GM18520 (cell line): ENCODE measurements at regions not wholly inside any gene's neighbourhood (a gene's known extent, or its start where the extent isn't known, plus 50 kb on each side); places are given as distances from the start of the nearest gene placed in this dataset.
"Not testable (repeated sequence)": the region's sequence is repeated elsewhere in the genome, so short reads cannot be mapped to it uniquely, and the experiment has no call there.

Source experiments
- ATAC-seq: cut with Tn5 transposase; IDR thresholded peaks from one replicate; pipeline ENCODE4 v1.9.1; 2021; ENCODE audit not compliant: unreplicated experiment

GRCh38 chr6:168943231-168943905, 310.3 kb downstream of the THBS2 start:
- no peak for ATAC-seq

GRCh38 chr6:168942646-168943045, 311.0 kb downstream of the THBS2 start:
- no peak for ATAC-seq

GRCh38 chr6:168941036-168941435, 312.6 kb downstream of the THBS2 start:
- no peak for ATAC-seq

- no peak for ATAC-seq
Observed at GRCh38 chr6:168939796-168940195, 313.9 kb downstream of the THBS2 start.

- no peak for ATAC-seq
Observed at GRCh38 chr6:168939041-168939440, 314.6 kb downstream of the THBS2 start.

GRCh38 chr6:168938546-168938945, 315.1 kb downstream of the THBS2 start:
- ATAC-seq, result no peak

- no peak for ATAC-seq
Observed at GRCh38 chr6:168937054-168937453, 316.6 kb downstream of the THBS2 start.

GRCh38 chr6:168935628-168936010, 318.0 kb downstream of the THBS2 start:
- ATAC-seq, result no peak

GRCh38 chr6:168934660-168935627, 318.7 kb downstream of the THBS2 start:
- no peak for ATAC-seq

GRCh38 chr6:168932171-168932570, 321.5 kb downstream of the THBS2 start:
- not testable (repeated sequence) for ATAC-seq

- not testable (repeated sequence) for ATAC-seq
Observed at GRCh38 chr6:168931072-168931471, 322.6 kb downstream of the THBS2 start.

GRCh38 chr6:168929871-168930450, 323.7 kb downstream of the THBS2 start:
- no peak for ATAC-seq

- no peak for ATAC-seq
Observed at GRCh38 chr6:168928012-168928411, 325.6 kb downstream of the THBS2 start.

- no peak for ATAC-seq
Observed at GRCh38 chr6:168927026-168927425, 326.6 kb downstream of the THBS2 start.

GRCh38 chr6:168926306-168926705, 327.3 kb downstream of the THBS2 start:
- no peak for ATAC-seq

GRCh38 chr6:168925671-168926070, 328.0 kb downstream of the THBS2 start:
- no peak for ATAC-seq

- no peak for ATAC-seq
Observed at GRCh38 chr6:168923171-168923570, 330.5 kb downstream of the THBS2 start.

- ATAC-seq, result no peak
Observed at GRCh38 chr6:168922436-168922835, 331.2 kb downstream of the THBS2 start.

- no peak for ATAC-seq
Observed at GRCh38 chr6:168920289-168920688, 333.4 kb downstream of the THBS2 start.

GRCh38 chr6:168919470-168920179, 334.0 kb downstream of the THBS2 start:
- no peak for ATAC-seq

GRCh38 chr6:168916576-168917211, 337.0 kb downstream of the THBS2 start:
- no peak for ATAC-seq
